ENCODE measurements at regions not wholly inside any gene's neighbourhood (a gene's known extent, or its start where the extent isn't known, plus 50 kb on each side); places are given as distances from the start of the nearest gene placed in this dataset.
"Not testable (repeated sequence)": the region's sequence is repeated elsewhere in the genome, so short reads cannot be mapped to it uniquely, and the experiment has no call there.

DNA sequence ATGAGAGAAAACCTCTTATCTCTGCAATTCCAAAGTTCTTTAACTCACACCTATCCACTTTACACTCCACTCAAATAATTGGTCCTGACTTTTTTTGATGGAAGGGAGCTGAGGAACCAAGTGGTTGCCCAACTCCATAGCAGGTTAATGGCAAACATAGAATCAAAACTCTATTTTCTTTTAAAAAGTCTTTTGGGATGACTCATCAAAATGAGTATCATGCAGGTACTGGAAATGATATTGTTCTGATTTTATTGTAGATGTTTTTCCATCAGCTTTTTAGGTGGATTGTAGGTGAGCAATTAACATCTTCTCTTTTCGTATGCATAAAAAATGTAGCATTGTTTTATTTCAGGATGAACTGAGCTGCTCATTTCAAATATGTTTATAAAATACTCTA, 239.5 kb downstream of the SATB1 start:
- no peak for DNase-seq (ENCODE audit: insufficient read length)
- FAIRE-seq, result no peak
- TF ChIP-seq POLR2AphosphoS5 (IDR thresholded peaks at IDR 0.05; ENCODE audit: low read depth, low read length) (no peak), POLR2A (IDR thresholded peaks at IDR 0.05; ENCODE audit: low read depth, low read length) (no peak), TAF1 (IDR thresholded peaks at IDR 0.05; ENCODE audit: borderline replicate concordance, low read depth, low read length) (no peak)

DNA sequence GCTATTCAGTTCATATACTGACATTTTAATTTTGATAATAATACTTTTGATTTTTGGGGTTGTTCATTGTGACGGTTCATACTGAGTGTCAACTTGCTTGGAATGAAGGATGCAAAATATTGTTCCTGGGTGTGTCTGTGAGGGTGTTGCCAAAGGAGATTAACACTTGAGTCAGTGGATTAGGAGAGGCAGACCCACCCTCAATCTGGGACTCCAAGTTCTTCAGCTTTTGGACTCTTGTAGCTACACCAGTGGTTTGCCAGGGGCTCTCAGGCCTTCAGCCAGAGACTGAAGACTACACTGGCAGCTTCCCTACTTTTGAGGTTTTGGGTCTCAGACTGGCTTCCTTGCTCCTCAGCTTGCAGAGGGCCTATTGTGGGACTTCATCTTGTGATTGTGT, 242.2 kb downstream of the SATB1 start:
- FAIRE-seq; DNase-seq (ENCODE audit: insufficient read length): not testable (repeated sequence)

GRCh38 chr3:18179521-18179920, 245.6 kb downstream of the SATB1 start:
- TF ChIP-seq POLR2AphosphoS5 (IDR thresholded peaks at IDR 0.05; ENCODE audit: low read depth, low read length), result no peak
- TF ChIP-seq TAF1 (IDR thresholded peaks at IDR 0.05; ENCODE audit: borderline replicate concordance, low read depth, low read length), result no peak
- TF ChIP-seq POLR2A (IDR thresholded peaks at IDR 0.05; ENCODE audit: low read depth, low read length), result no peak
- FAIRE-seq, result no peak
- no peak for DNase-seq (ENCODE audit: insufficient read length)

DNA sequence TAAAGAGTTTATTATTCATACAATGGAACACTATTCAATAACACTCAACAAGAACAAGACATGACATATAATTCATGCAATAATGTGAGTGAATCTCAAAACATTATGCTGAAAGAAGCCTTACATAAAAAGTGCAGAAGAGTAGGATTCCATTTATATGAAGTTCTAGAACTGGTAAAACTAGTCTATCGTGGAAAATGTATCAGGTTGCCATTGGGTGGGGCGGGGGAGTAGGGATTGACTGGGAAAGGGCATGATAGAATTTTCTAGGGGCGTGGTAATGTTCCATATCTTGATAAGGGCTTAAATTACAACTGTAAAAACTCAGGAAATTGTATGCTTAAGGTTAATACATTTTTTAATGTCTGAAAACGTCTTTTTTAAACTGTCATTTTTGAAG, 247.9 kb downstream of the SATB1 start:
- no peak for DNase-seq (ENCODE audit: insufficient read length)
- no peak for TF ChIP-seq POLR2A (IDR thresholded peaks at IDR 0.05; ENCODE audit: low read depth, low read length)
- TF ChIP-seq POLR2AphosphoS5 (IDR thresholded peaks at IDR 0.05; ENCODE audit: low read depth, low read length), result no peak
- no peak for TF ChIP-seq TAF1 (IDR thresholded peaks at IDR 0.05; ENCODE audit: borderline replicate concordance, low read depth, low read length)
- FAIRE-seq, result no peak

GRCh38 chr3:18173891-18174290, 251.2 kb downstream of the SATB1 start:
- not testable (repeated sequence) for DNase-seq (ENCODE audit: insufficient read length); FAIRE-seq

DNA sequence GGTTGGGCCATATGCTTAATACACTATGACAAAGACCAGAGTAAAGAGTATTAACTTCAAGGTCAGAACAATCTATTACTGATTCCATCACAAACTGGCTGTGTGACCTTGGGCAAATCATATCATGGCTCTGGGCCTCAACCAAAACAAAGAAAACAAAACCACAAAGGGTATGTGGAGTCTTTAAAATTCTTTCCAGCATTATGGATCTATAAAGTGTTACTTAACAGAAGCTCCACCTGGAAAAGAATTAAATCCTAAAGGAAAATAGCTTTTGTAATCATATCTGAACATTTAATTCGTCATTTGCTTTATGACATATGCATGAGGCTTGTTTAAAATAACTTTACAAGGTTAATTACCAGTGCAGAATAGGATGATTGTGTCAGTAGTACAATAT, 265.5 kb downstream of the SATB1 start:
- DNase-seq (ENCODE audit: insufficient read length), result no peak
- TF ChIP-seq POLR2AphosphoS5 (IDR thresholded peaks at IDR 0.05; ENCODE audit: low read depth, low read length) (no peak), TAF1 (IDR thresholded peaks at IDR 0.05; ENCODE audit: borderline replicate concordance, low read depth, low read length) (no peak), POLR2A (IDR thresholded peaks at IDR 0.05; ENCODE audit: low read depth, low read length) (no peak)
- FAIRE-seq, result no peak

DNA sequence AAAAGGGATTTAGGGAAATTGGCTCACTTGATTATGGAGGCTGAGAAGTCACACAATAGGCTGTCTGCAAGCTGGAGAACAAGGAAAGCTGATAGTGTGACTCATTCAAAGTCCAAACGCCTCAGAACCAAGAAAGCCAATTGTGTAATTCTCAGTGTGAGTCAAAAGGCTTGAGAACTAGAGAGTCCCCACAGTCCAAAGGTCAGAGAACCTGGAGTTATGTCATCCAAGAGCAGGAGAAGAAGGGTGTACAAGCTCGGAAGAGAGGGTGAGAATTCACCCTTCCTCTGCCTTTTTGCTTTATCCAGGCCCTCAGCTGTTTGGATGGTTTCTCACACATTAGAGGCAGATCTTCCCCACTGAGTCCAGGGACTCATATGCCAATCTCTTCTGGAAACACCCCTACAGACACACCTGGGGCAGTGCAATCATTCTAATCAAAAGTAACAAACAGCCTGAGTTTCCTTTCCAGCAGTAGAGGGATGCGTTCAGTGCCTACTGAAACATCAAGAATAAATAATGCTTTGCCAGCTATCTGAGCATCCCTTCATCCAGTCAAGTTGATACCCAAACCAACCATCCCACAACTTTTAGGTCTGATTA, 271.5 kb downstream of the SATB1 start:
- TF ChIP-seq TAF1 (IDR thresholded peaks at IDR 0.05; ENCODE audit: borderline replicate concordance, low read depth, low read length) (no peak), POLR2A (IDR thresholded peaks at IDR 0.05; ENCODE audit: low read depth, low read length) (no peak), POLR2AphosphoS5 (IDR thresholded peaks at IDR 0.05; ENCODE audit: low read depth, low read length) (no peak)
- FAIRE-seq (no peak), DNase-seq (ENCODE audit: insufficient read length) (no peak)

GRCh38 chr3:18151199-18151598, 273.9 kb downstream of the SATB1 start:
- TF ChIP-seq POLR2AphosphoS5 (IDR thresholded peaks at IDR 0.05; ENCODE audit: low read depth, low read length), result no peak
- TF ChIP-seq TAF1 (IDR thresholded peaks at IDR 0.05; ENCODE audit: borderline replicate concordance, low read depth, low read length), result no peak
- TF ChIP-seq POLR2A (IDR thresholded peaks at IDR 0.05; ENCODE audit: low read depth, low read length), result no peak
- no peak for DNase-seq (ENCODE audit: insufficient read length)
- FAIRE-seq, result no peak

- no peak for TF ChIP-seq POLR2A (IDR thresholded peaks at IDR 0.05; ENCODE audit: low read depth, low read length)
- no peak for TF ChIP-seq POLR2AphosphoS5 (IDR thresholded peaks at IDR 0.05; ENCODE audit: low read depth, low read length)
- TF ChIP-seq TAF1 (IDR thresholded peaks at IDR 0.05; ENCODE audit: borderline replicate concordance, low read depth, low read length), result no peak
- FAIRE-seq, result no peak
Measured at GRCh38 chr3:18149935-18150334, 275.2 kb downstream of the SATB1 start.

DNA sequence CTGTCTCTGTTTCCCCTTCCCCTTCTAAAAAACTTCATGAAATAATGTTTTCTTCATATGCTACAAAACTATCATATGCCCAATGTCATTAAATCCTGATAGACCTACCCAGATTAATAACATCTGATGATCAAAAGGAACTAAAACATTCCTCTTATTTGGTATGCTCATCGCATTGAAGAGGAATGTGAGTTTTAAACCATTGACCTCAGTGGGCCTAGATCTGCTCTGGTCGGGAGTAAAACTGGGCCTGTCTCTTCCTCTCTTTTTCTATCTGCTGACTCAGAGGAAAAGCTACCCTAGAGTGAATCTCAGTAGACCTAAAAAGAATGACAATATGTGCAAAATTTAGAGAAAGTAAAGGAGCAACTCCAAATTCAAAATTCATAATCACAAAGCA, 275.8 kb downstream of the SATB1 start:
- FAIRE-seq (no peak), DNase-seq (ENCODE audit: insufficient read length) (no peak)
- no peak for TF ChIP-seq TAF1 (IDR thresholded peaks at IDR 0.05; ENCODE audit: borderline replicate concordance, low read depth, low read length)

More at GRCh38 chr3:18149935-18150334, 275.2 kb downstream of the SATB1 start:
- no peak for DNase-seq (ENCODE audit: insufficient read length)

DNA sequence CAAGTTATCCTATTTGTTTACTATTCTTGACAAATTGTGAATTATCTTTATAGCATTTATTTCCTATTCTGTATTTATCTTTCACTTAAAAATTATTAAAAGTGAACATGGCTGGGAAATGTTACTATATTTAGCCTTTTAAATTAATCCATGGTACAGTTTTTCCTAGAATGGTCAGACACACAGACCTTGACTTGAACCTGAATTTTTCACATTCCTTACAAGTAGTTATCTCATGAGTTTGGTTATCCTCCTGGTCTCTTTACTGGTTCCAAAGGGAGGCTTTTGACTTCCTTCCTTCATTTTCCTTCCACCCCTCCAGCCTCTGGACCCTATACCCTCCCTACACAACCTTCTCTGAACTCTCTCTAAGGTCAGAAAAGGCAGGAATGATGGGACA, 280.6 kb downstream of the SATB1 start:
- no peak for DNase-seq (ENCODE audit: insufficient read length)

DNA sequence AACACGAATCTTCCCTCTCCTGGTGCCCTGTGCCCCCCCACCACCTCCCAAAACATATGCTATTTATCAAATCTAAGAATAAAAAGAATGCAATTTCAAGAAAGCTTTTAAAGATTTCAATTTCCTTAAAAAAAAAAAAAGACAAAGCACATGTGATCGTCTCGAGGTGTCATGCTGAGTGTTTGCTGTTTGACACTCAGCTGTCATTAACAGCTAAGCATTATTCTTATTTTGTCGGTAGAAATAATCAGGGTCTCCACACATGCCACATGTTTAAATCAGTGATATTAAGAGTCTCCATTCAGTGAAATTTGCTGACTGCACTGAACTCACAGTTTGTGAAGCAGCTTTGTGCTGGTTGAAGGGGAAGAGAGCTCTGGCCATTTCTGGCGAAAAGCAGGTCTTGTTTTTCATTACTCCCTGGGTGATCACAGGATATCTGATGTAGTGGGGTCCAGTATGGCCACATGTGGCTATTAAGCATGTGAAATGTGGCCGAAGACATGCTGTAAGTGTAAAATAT, 281.8 kb downstream of the SATB1 start:
- no peak for FAIRE-seq
- TF ChIP-seq POLR2AphosphoS5 (IDR thresholded peaks at IDR 0.05; ENCODE audit: low read depth, low read length) (no peak), POLR2A (IDR thresholded peaks at IDR 0.05; ENCODE audit: low read depth, low read length) (no peak), TAF1 (IDR thresholded peaks at IDR 0.05; ENCODE audit: borderline replicate concordance, low read depth, low read length) (no peak)
- DNase-seq (ENCODE audit: insufficient read length), result no peak

More for the DNA sequence above, 280.6 kb downstream of the SATB1 start:
- TF ChIP-seq TAF1 (IDR thresholded peaks at IDR 0.05; ENCODE audit: borderline replicate concordance, low read depth, low read length) (no peak), POLR2AphosphoS5 (IDR thresholded peaks at IDR 0.05; ENCODE audit: low read depth, low read length) (no peak), POLR2A (IDR thresholded peaks at IDR 0.05; ENCODE audit: low read depth, low read length) (no peak)
- FAIRE-seq, result no peak

- DNase-seq (ENCODE audit: insufficient read length) (no peak), FAIRE-seq (no peak)
- no peak for TF ChIP-seq POLR2AphosphoS5 (IDR thresholded peaks at IDR 0.05; ENCODE audit: low read depth, low read length)
- TF ChIP-seq TAF1 (IDR thresholded peaks at IDR 0.05; ENCODE audit: borderline replicate concordance, low read depth, low read length), result no peak
- TF ChIP-seq POLR2A (IDR thresholded peaks at IDR 0.05; ENCODE audit: low read depth, low read length), result no peak
Measured at GRCh38 chr3:18137958-18138357, 287.2 kb downstream of the SATB1 start.

Measured in GM12892 (cell line).